K562 (cell line): ENCODE measurements at regions not wholly inside any gene's neighbourhood (a gene's known extent, or its start where the extent isn't known, plus 50 kb on each side); places are given as distances from the start of the nearest gene placed in this dataset.

ENCODE experiments used
- ATAC-seq: fragments of 200-7000 bp; cut with Tn5 transposase; 3 replicates; pipeline ENCODE4 v1.9.1; 2020; ENCODE audit warnings: moderate library complexity
- BruUV-seq: library from RNA; stranded (reverse); fragments of 400-500 nt; replicated peaks from 2 replicates; lab custom pipeline; 2021; lab: Mats Ljungman, UMichigan
- CTCF ChIA-PET: fragments of 300-600 bp; formaldehyde crosslinking; extraction: SDS; loops from one replicate; lab custom pipeline; 2021; ENCODE audit warnings: low intra/inter-chr PET ratio; lab: Yijun Ruan, JAX
- POLR2A ChIA-PET: fragments of 300-600, 350-650 bp; sonication (Branson Sonifier 250); formaldehyde crosslinking; extraction: SDS; loops from one replicate; lab custom pipeline; 2021; ENCODE audit warnings: antibody characterized with exemption, inconsistent platforms; lab: Yijun Ruan, JAX
- DNase-seq, 4 experiments: peaks; one replicate each; pipeline versions ENCODE4 v3.0.0 to v3.0.0-alpha.2; 2011 to 2018; ENCODE audit warnings: low spot score in 3 of 4, mixed read lengths in 3 of 4; ENCODE audit errors: extremely low read depth in 1 of 4
- FAIRE-seq: peaks from 2 replicates; lab custom pipeline; 2011; peaks lifted over from hg19 to GRCh38; lab: Jason Lieb, UNC
- H2AFZ ChIP-seq: 2 replicates; pipeline ENCODE4 v1.6.0; 2011; ENCODE audit warnings: low read depth, low read length, control low read depth, inconsistent platforms
- H3K27ac ChIP-seq: fragments of 200-600 bp; 3 replicates; pipeline ENCODE4 v1.8.0; 2011; ENCODE audit warnings: low read depth, mild to moderate bottlenecking, control low read depth, inconsistent platforms, low read length, moderate library complexity, mixed read lengths; ENCODE audit errors: extremely low read depth
- H3K27me3 ChIP-seq, 2 experiments: fragments of 300-600 bp in 1 of 2; 2 replicates in 1 of 2; 3 replicates in 1 of 2; pipeline versions ENCODE4 v1.6.0 to v1.8.0; 2011; ENCODE audit warnings: inconsistent platforms in 2 of 2, low read length in 2 of 2, mild to moderate bottlenecking in 1 of 2, mixed read lengths in 1 of 2, moderate library complexity in 1 of 2; ENCODE audit not compliant: control insufficient read depth in 2 of 2, insufficient read depth in 2 of 2
- H3K36me3 ChIP-seq: fragments of 300-600 bp; 3 replicates; pipeline ENCODE4 v1.8.0; 2011; ENCODE audit warnings: mild to moderate bottlenecking, low read length, inconsistent platforms; ENCODE audit not compliant: control insufficient read depth, insufficient read depth
- H3K4me1 ChIP-seq, 2 experiments: fragments of 200-600 bp in 1 of 2; replicated peaks in 1 of 2; 2 replicates in 1 of 2; 3 replicates in 1 of 2; pipeline versions ENCODE4 v1.5.1 to v1.8.0; 2011; ENCODE audit warnings: inconsistent platforms in 2 of 2, low read length in 2 of 2, mild to moderate bottlenecking in 1 of 2, mixed read lengths in 1 of 2, moderate library complexity in 1 of 2; ENCODE audit not compliant: control insufficient read depth in 2 of 2, insufficient read depth in 2 of 2
- H3K4me2 ChIP-seq: 2 replicates; pipeline ENCODE4 v1.6.1; 2011; ENCODE audit warnings: low read length, control low read depth, inconsistent platforms, mixed read lengths; ENCODE audit not compliant: insufficient read depth
- H3K4me3 ChIP-seq: fragments of 200-600 bp; sonication (generic), shearing (Covaris generic); 2 replicates; pipeline ENCODE4 v1.5.1; 2016; ENCODE audit warnings: control low read depth, inconsistent platforms
- H3K79me2 ChIP-seq: fragments of 200-600 bp; 3 replicates; pipeline ENCODE4 v1.8.0; 2011; ENCODE audit warnings: low read length, inconsistent platforms; ENCODE audit not compliant: control insufficient read depth, insufficient read depth
- H3K9ac ChIP-seq, 2 experiments: 2 replicates each; pipeline versions ENCODE4 v1.6.0 to v1.6.1; 2011; ENCODE audit warnings: low read depth in 2 of 2, low read length in 2 of 2, control low read depth in 1 of 2, inconsistent platforms in 1 of 2, mild to moderate bottlenecking in 1 of 2, mixed read lengths in 1 of 2; ENCODE audit not compliant: insufficient read depth in 1 of 2
- H3K9me1 ChIP-seq: one replicate; pipeline ENCODE4 v1.6.0; 2011; ENCODE audit warnings: inconsistent platforms, mild to moderate bottlenecking, low read length, moderate library complexity; ENCODE audit not compliant: control insufficient read depth, insufficient read depth
- H3K9me3 ChIP-seq: replicated peaks from 2 replicates; pipeline ENCODE4 v1.5.1; 2011; ENCODE audit warnings: low read depth, low read length, inconsistent platforms; ENCODE audit not compliant: control insufficient read depth, insufficient read depth
- H4K20me1 ChIP-seq: replicated peaks from 2 replicates; pipeline ENCODE4 v1.6.1; 2011; ENCODE audit warnings: low read length, inconsistent platforms, mixed read lengths; ENCODE audit not compliant: control insufficient read depth, insufficient read depth
- ATF4 ChIP-seq: fragments of 450-650 bp; formaldehyde crosslinking; IDR thresholded peaks from 2 replicates; pipeline ENCODE4 v1.4.0; 2022; ENCODE audit warnings: mild to moderate bottlenecking, moderate library complexity
- BRD9 ChIP-seq: fragments of 450-650 bp; IDR thresholded peaks from 2 replicates; pipeline ENCODE4 v1.6.1; 2018; ENCODE audit warnings: low read depth; ENCODE audit not compliant: partially characterized antibody
- ELF2 ChIP-seq: fragments of 250-450 bp; sonication (Bioruptor Pico); IDR thresholded peaks from 2 replicates; pipeline ENCODE4 v1.5.0; 2021; ENCODE audit warnings: mild to moderate bottlenecking
- MTA3 ChIP-seq: fragments of 450-650 bp; formaldehyde crosslinking; IDR thresholded peaks from 2 replicates; pipeline ENCODE4 v1.6.1; 2017; ENCODE audit warnings: mild to moderate bottlenecking, borderline replicate concordance
- MYNN ChIP-seq, 2 experiments: sonication (generic); formaldehyde crosslinking in 1 of 2; IDR thresholded peaks; 2 replicates each; pipeline versions ENCODE4 v1.5.0 to v1.6.1; 2016 to 2020; ENCODE audit warnings: antibody characterized with exemption in 1 of 2, missing genetic modification reagents in 1 of 2
- NFE2 ChIP-seq: IDR thresholded peaks from 2 replicates; pipeline ENCODE4 v1.6.1; 2014; ENCODE audit warnings: antibody characterized with exemption, low read depth
- NR2F6 ChIP-seq: fragments of 450-650 bp; formaldehyde crosslinking; IDR thresholded peaks from 2 replicates; pipeline ENCODE4 v1.4.0; 2020; ENCODE audit warnings: mild to moderate bottlenecking
- RBM15 ChIP-seq: fragments of 200-400 bp; formaldehyde crosslinking; IDR thresholded peaks from 2 replicates; pipeline ENCODE4 v1.6.1; 2018; ENCODE audit warnings: mild to moderate bottlenecking, low read length, moderate library complexity; ENCODE audit not compliant: insufficient read depth
- SIX5 ChIP-seq, 2 experiments: IDR thresholded peaks; 2 replicates each; pipeline ENCODE4 v1.6.1; 2011; ENCODE audit warnings: low read length in 2 of 2, borderline replicate concordance in 1 of 2, low read depth in 1 of 2, mild to moderate bottlenecking in 1 of 2, moderate library complexity in 1 of 2; ENCODE audit not compliant: insufficient read depth in 1 of 2
- SNAPC5 ChIP-seq: fragments of 250-450 bp; sonication (Bioruptor Pico); IDR thresholded peaks from 2 replicates; pipeline ENCODE4 v1.8.0; 2021; ENCODE audit warnings: moderate library complexity, mild to moderate bottlenecking, inconsistent platforms
- SUPT5H ChIP-seq: fragments of 450-650 bp; IDR thresholded peaks from 2 replicates; pipeline ENCODE4 v1.6.1; 2016
- ZNF311 ChIP-seq: fragments of 250-450 bp; sonication (Bioruptor Pico); IDR thresholded peaks from 2 replicates; pipeline ENCODE4 v1.4.0; 2020; ENCODE audit warnings: mild to moderate bottlenecking, moderate library complexity
- ZNF445 ChIP-seq: fragments of 250-450 bp; sonication (Bioruptor Pico); IDR thresholded peaks from 2 replicates; pipeline ENCODE4 v1.4.0; 2020; ENCODE audit warnings: low read depth, mild to moderate bottlenecking, moderate library complexity
- WGBS: fragments of 100-300 bp; shearing (Covaris generic); methylation state at CpG from one replicate; pipeline ENCODE4 v1.1.6; 2016; ENCODE audit warnings: low coverage, mixed read lengths; ENCODE audit not compliant: insufficient coverage; ENCODE audit errors: missing lambda C conversion rate; 5-methylcytosine and 5-hydroxymethylcytosine counted together
- in situ Hi-C: fragments of 300-500 bp; cut with MboI; formaldehyde crosslinking; loops from 4 replicates; pipeline ENCODE4 v1.15.0; 2018; ENCODE audit warnings: inconsistent platforms, mixed read lengths
- intact Hi-C: fragments of 100-400 bp; cut with micrococcal nuclease; formaldehyde crosslinking; loops from 2 replicates; pipeline ENCODE4 v1.14.2; 2022
- TF ChIP-seq, protein P1 (sequence below): fragments of 250-450 bp; sonication (Bioruptor Pico); IDR thresholded peaks from 2 replicates; pipeline ENCODE4 v1.4.0; 2020; ENCODE audit warnings: mild to moderate bottlenecking, moderate library complexity

- FAIRE-seq: no peak
- TF ChIP-seq RBM15 (no peak), BRD9 (no peak), ZNF445 (CRISPR knock-in tag) (no peak), MTA3 (no peak), NFE2 (no peak)
- TF ChIP-seq, all 486 proteins: peak for 0
- H2AFZ ChIP-seq: no peak overlapping the region
- H3K27ac ChIP-seq: no peak overlapping the region
- ChIA-PET POLR2A (no interaction called here), CTCF (no interaction called here)
- WGBS: 3% methylated on average over 4 of the region's 4 CpGs
- intact Hi-C loops (no loop called here), in situ Hi-C loops (no loop called here)
- no peaks in the 10 kb centered on the region; a peak in 1 of 5 replicates for H3K27me3 ChIP-seq
- no peaks in the 10 kb centered on the region for H3K79me2 ChIP-seq
- no peak overlapping the region for H3K4me3 ChIP-seq
- ATAC-seq: no peak
- H3K9ac ChIP-seq: no peak overlapping the region
- H3K4me2 ChIP-seq: no peak overlapping the region
- BruUV-seq: no TSS peak
- H3K9me3 ChIP-seq: no peaks in the 10 kb centered on the region
- no peaks in the 10 kb centered on the region for H3K36me3 ChIP-seq
- H4K20me1 ChIP-seq: no peaks in the 10 kb centered on the region
- no peaks in the 10 kb centered on the region for H3K4me1 ChIP-seq
- no peak for DNase-seq
- no peaks in the 10 kb centered on the region for H3K9me1 ChIP-seq
Measured at GRCh38 chr3:124422805-124423204, 307.4 kb upstream of the UMPS start.

- Histone ChIP-seq H3K79me2 (no peaks in the 10 kb centered on the region), H3K9me1 (no peaks in the 10 kb centered on the region), H3K36me3 (no peaks in the 10 kb centered on the region), H3K27me3 (no peaks in the 10 kb centered on the region; a peak in 1 of 5 replicates), H3K9me3 (no peaks in the 10 kb centered on the region), H3K27ac (no peak overlapping the region), H3K4me1 (no peaks in the 10 kb centered on the region), H3K4me3 (no peak overlapping the region), H4K20me1 (no peaks in the 10 kb centered on the region), H2AFZ (no peak overlapping the region), H3K9ac (no peak overlapping the region), H3K4me2 (no peak overlapping the region)
- no peak for ATAC-seq
- 0% methylated on average over 2 of the region's 2 CpGs for WGBS
- no TSS peak for BruUV-seq
- CTCF ChIA-PET: no interaction called here
- in situ Hi-C loops: no loop called here
- DNase-seq: no peak
- no peak for FAIRE-seq
- POLR2A ChIA-PET: no interaction called here
- intact Hi-C loops: no loop called here
- TF ChIP-seq, protein P1, sequence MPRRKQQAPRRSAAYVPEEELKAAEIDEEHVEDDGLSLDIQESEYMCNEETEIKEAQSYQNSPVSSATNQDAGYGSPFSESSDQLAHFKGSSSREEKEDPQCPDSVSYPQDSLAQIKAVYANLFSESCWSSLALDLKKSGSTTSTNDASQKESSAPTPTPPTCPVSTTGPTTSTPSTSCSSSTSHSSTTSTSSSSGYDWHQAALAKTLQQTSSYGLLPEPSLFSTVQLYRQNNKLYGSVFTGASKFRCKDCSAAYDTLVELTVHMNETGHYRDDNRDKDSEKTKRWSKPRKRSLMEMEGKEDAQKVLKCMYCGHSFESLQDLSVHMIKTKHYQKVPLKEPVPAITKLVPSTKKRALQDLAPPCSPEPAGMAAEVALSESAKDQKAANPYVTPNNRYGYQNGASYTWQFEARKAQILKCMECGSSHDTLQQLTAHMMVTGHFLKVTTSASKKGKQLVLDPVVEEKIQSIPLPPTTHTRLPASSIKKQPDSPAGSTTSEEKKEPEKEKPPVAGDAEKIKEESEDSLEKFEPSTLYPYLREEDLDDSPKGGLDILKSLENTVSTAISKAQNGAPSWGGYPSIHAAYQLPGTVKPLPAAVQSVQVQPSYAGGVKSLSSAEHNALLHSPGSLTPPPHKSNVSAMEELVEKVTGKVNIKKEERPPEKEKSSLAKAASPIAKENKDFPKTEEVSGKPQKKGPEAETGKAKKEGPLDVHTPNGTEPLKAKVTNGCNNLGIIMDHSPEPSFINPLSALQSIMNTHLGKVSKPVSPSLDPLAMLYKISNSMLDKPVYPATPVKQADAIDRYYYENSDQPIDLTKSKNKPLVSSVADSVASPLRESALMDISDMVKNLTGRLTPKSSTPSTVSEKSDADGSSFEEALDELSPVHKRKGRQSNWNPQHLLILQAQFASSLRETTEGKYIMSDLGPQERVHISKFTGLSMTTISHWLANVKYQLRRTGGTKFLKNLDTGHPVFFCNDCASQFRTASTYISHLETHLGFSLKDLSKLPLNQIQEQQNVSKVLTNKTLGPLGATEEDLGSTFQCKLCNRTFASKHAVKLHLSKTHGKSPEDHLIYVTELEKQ: no peak
- TF ChIP-seq SNAPC5: no peak
- TF ChIP-seq ELF2 (CRISPR knock-in tag): no peak
- no peak for TF ChIP-seq SUPT5H
- no peak for TF ChIP-seq NR2F6 (CRISPR knock-in tag)
- TF ChIP-seq ATF4 (CRISPR knock-in tag): no peak
- no peak for TF ChIP-seq SIX5 (IDR thresholded peaks at IDR 0.05; ENCODE audit: borderline replicate concordance in 1 of 2, insufficient read depth in 1 of 2, low read depth in 1 of 2, low read length in 2 of 2)
- no peak for TF ChIP-seq ZNF311 (CRISPR knock-in tag)
- TF ChIP-seq MYNN (IDR thresholded peaks at IDR 0.05): no peak
- TF ChIP-seq MYNN (CRISPR knock-in tag; IDR thresholded peaks at IDR 0.05): no peak
Measured at GRCh38 chr3:124424396-124424795, 305.9 kb upstream of the UMPS start.
